ENCODE measurements at regions not wholly inside any gene's neighbourhood (a gene's known extent, or its start where the extent isn't known, plus 50 kb on each side); places are given as distances from the start of the nearest gene placed in this dataset.

DNA sequence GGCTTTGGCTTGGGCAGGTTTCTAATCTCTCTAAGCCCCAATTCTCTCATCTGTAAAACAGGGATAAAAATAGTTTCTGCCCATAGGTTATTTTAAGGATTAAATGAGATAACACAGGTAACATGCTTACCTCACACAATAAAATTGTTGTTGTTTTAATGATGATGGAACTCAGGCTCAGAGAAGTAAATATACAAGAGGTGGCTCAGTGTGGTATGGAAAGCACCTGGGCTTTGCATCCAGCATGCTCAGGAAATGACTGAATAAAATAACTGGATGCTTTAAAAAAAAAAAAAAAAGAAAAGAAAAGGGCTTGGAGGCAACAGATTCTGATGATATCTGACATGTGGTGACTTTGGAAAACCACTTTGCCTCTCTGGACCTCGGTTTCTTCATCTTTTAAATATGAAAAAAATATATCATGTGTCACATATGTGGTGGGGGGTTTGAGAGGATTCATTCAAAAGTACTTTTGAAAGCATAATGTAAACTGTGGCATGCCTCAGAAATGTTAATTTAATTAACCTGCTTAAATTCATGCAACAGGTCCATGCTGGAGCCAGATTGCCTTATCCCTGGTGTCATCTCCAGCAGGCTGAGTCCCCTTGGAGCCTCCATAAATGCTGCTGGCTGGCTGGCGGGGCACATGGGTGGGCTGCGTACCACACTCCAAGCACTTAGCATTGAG is 112.8 kb upstream of the CDC42EP3 start:
- Histone ChIP-seq H3K9me3 (ENCODE audit: control insufficient read depth, insufficient read depth, low read depth, low read length) (no peaks in the 10 kb centered on the region), H3K36me3 (ENCODE audit: control insufficient read depth, insufficient read depth, low read length) (no peaks in the 10 kb centered on the region), H3K79me2 (ENCODE audit: control insufficient read depth, insufficient read depth, low read length) (no peaks in the 10 kb centered on the region), H3K4me3 (replicated peaks in 1 of 4; ENCODE audit: control extremely low read depth in 1 of 4, insufficient read depth in 1 of 4, low read depth in 3 of 4, low read length in 4 of 4) (no peak overlapping the region), H3K4me1 (ENCODE audit: control insufficient read depth, extremely low read depth, insufficient read depth, low read length) (peaks cover 28% of the 10 kb centered on the region), H2AFZ (ENCODE audit: low read length) (no peak overlapping the region), H3K9ac (ENCODE audit: insufficient read depth, low read length) (no peak overlapping the region), H3K27me3 (ENCODE audit: control insufficient read depth, insufficient read depth, low read length) (no peaks in the 10 kb centered on the region), H4K20me1 (ENCODE audit: control insufficient read depth, extremely low read depth, insufficient read depth, low read length) (no peaks in the 10 kb centered on the region), H3K27ac (ENCODE audit: insufficient read depth, low read length) (no peak overlapping the region), H3K4me2 (ENCODE audit: extremely low read depth, insufficient read depth, low read length) (no peak overlapping the region)
- no peak for DNase-seq (ENCODE audit: low read depth in 2 of 2)
- no peak for TF ChIP-seq EZH2 (IDR thresholded peaks at IDR 0.05; ENCODE audit: low read length, missing control alignments)
- TF ChIP-seq, protein P1, sequence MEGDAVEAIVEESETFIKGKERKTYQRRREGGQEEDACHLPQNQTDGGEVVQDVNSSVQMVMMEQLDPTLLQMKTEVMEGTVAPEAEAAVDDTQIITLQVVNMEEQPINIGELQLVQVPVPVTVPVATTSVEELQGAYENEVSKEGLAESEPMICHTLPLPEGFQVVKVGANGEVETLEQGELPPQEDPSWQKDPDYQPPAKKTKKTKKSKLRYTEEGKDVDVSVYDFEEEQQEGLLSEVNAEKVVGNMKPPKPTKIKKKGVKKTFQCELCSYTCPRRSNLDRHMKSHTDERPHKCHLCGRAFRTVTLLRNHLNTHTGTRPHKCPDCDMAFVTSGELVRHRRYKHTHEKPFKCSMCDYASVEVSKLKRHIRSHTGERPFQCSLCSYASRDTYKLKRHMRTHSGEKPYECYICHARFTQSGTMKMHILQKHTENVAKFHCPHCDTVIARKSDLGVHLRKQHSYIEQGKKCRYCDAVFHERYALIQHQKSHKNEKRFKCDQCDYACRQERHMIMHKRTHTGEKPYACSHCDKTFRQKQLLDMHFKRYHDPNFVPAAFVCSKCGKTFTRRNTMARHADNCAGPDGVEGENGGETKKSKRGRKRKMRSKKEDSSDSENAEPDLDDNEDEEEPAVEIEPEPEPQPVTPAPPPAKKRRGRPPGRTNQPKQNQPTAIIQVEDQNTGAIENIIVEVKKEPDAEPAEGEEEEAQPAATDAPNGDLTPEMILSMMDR (conservative IDR thresholded peaks at IDR 0.05 in 1 of 2, IDR thresholded peaks at IDR 0.05 in 1 of 2; ENCODE audit: low read depth in 1 of 2, low read length in 2 of 2) = no peak

DNA sequence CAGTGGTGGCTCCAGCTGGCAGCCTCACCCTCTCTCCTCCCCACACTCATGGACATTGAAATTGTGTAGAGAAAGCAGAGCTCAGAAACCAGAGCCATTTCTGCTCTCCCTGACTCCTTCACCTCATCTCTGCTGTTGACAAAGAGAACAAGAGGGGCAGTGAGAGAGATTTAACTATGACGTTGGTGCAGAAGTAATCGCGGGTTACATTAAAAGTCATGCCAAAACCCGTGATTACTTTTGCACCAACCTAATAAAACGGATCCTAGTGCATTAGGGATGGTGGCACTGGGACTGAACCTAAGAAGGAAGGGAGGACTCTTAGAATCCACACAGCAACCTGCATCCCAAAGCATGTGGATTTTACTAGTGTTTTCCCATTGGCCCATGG is 113.3 kb upstream of the CDC42EP3 start:
- H2AFZ ChIP-seq (ENCODE audit: low read length) = no peak overlapping the region
- no peaks in the 10 kb centered on the region for H3K36me3 ChIP-seq (ENCODE audit: control insufficient read depth, insufficient read depth, low read length)
- no peak overlapping the region for H3K4me3 ChIP-seq (replicated peaks in 1 of 4; ENCODE audit: control extremely low read depth in 1 of 4, insufficient read depth in 1 of 4, low read depth in 3 of 4, low read length in 4 of 4)
- H3K27me3 ChIP-seq (ENCODE audit: control insufficient read depth, insufficient read depth, low read length) = no peaks in the 10 kb centered on the region
- TF ChIP-seq, protein P1 (conservative IDR thresholded peaks at IDR 0.05 in 1 of 2, IDR thresholded peaks at IDR 0.05 in 1 of 2; ENCODE audit: low read depth in 1 of 2, low read length in 2 of 2) = no peak
- TF ChIP-seq EZH2 (IDR thresholded peaks at IDR 0.05; ENCODE audit: low read length, missing control alignments) = no peak
- no peak overlapping the region for H3K4me2 ChIP-seq (ENCODE audit: extremely low read depth, insufficient read depth, low read length)
- no peak overlapping the region for H3K27ac ChIP-seq (ENCODE audit: insufficient read depth, low read length)
- H3K9me3 ChIP-seq (ENCODE audit: control insufficient read depth, insufficient read depth, low read depth, low read length) = no peaks in the 10 kb centered on the region
- no peak for DNase-seq (ENCODE audit: low read depth in 2 of 2)
- no peak overlapping the region for H3K9ac ChIP-seq (ENCODE audit: insufficient read depth, low read length)
- no peaks in the 10 kb centered on the region for H3K79me2 ChIP-seq (ENCODE audit: control insufficient read depth, insufficient read depth, low read length)
- no peaks in the 10 kb centered on the region for H4K20me1 ChIP-seq (ENCODE audit: control insufficient read depth, extremely low read depth, insufficient read depth, low read length)
- peaks cover 24% of the 10 kb centered on the region for H3K4me1 ChIP-seq (ENCODE audit: control insufficient read depth, extremely low read depth, insufficient read depth, low read length)

DNA sequence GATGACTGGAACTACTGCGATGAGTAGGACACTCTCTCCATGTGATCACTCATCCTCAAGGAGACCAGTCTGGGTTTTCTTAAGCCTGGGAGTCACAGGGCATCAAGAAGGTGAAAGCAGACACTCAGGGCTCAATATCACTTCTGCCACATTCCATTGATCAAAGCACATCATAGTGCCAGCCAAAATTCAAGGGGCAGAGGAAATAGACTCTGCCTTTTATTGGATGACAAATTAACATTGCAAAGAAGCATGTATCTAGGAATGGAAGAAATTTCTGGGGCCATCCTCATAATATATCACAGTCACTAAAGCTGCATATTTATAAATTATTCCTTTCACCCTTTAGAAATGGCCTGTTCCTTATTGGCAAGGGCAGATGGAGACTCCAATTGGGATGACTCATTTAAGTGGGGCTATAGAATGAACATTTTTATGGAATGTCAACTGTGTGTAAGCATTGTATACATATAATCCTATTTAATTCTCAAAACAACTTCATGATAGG is 114.8 kb upstream of the CDC42EP3 start:
- H3K4me3 ChIP-seq (replicated peaks in 1 of 4; ENCODE audit: control extremely low read depth in 1 of 4, insufficient read depth in 1 of 4, low read depth in 3 of 4, low read length in 4 of 4) = no peak overlapping the region
- H2AFZ ChIP-seq (ENCODE audit: low read length) = no peak overlapping the region
- no peaks in the 10 kb centered on the region for H3K36me3 ChIP-seq (ENCODE audit: control insufficient read depth, insufficient read depth, low read length)
- no peak overlapping the region for H3K9ac ChIP-seq (ENCODE audit: insufficient read depth, low read length)
- H4K20me1 ChIP-seq (ENCODE audit: control insufficient read depth, extremely low read depth, insufficient read depth, low read length) = no peaks in the 10 kb centered on the region
- H3K4me2 ChIP-seq (ENCODE audit: extremely low read depth, insufficient read depth, low read length) = no peak overlapping the region
- H3K27me3 ChIP-seq (ENCODE audit: control insufficient read depth, insufficient read depth, low read length) = no peaks in the 10 kb centered on the region
- TF ChIP-seq, protein P1 (conservative IDR thresholded peaks at IDR 0.05 in 1 of 2, IDR thresholded peaks at IDR 0.05 in 1 of 2; ENCODE audit: low read depth in 1 of 2, low read length in 2 of 2) = no peak
- no peak for TF ChIP-seq EZH2 (IDR thresholded peaks at IDR 0.05; ENCODE audit: low read length, missing control alignments)
- no peak overlapping the region for H3K27ac ChIP-seq (ENCODE audit: insufficient read depth, low read length)
- H3K79me2 ChIP-seq (ENCODE audit: control insufficient read depth, insufficient read depth, low read length) = no peaks in the 10 kb centered on the region
- no peaks in the 10 kb centered on the region for H3K9me3 ChIP-seq (ENCODE audit: control insufficient read depth, insufficient read depth, low read depth, low read length)
- peaks cover 17% of the 10 kb centered on the region for H3K4me1 ChIP-seq (ENCODE audit: control insufficient read depth, extremely low read depth, insufficient read depth, low read length)
- DNase-seq (ENCODE audit: low read depth in 2 of 2) = no peak
